Smooth muscle cell (in vitro differentiated cells): ENCODE measurements at regions not wholly inside any gene's neighbourhood (a gene's known extent, or its start where the extent isn't known, plus 50 kb on each side); places are given as distances from the start of the nearest gene placed in this dataset.

Experiments used
- DNase-seq: peaks from one replicate; lab custom pipeline; 2025; ENCODE audit not compliant: unreplicated experiment; lab: John Stamatoyannopoulos, UW
- H2AFZ ChIP-seq: fragments of 200-600 bp; sonication (generic); 2 replicates; pipeline ENCODE4 v1.6.0; 2016; ENCODE audit warnings: antibody characterized with exemption, low read depth, mild to moderate bottlenecking
- H3F3A ChIP-seq: fragments of 200-600 bp; sonication (generic); 2 replicates; pipeline ENCODE4 v1.6.0; 2017; ENCODE audit warnings: antibody characterized with exemption, low read depth
- H3K27ac ChIP-seq: fragments of 200-600 bp; sonication (generic); 2 replicates; pipeline ENCODE4 v1.5.1; 2016; ENCODE audit warnings: low read depth, mild to moderate bottlenecking
- H3K27me3 ChIP-seq: fragments of 200-600 bp; sonication (generic); 2 replicates; pipeline ENCODE4 v1.6.1; 2016; ENCODE audit warnings: low read depth, mild to moderate bottlenecking
- H3K36me3 ChIP-seq: fragments of 200-600 bp; sonication (generic); 2 replicates; pipeline ENCODE4 v1.5.1; 2016; ENCODE audit warnings: low read depth
- H3K4me1 ChIP-seq: fragments of 200-600 bp; sonication (generic); 2 replicates; pipeline ENCODE4 v1.5.1; 2016; ENCODE audit warnings: low read depth
- H3K4me2 ChIP-seq: fragments of 200-600 bp; sonication (generic); 2 replicates; pipeline ENCODE4 v1.6.0; 2016; ENCODE audit warnings: mild to moderate bottlenecking
- H3K4me3 ChIP-seq: fragments of 200-600 bp; sonication (generic); 2 replicates; pipeline ENCODE4 v1.5.1; 2016; ENCODE audit warnings: mild to moderate bottlenecking
- H3K79me2 ChIP-seq: fragments of 200-600 bp; sonication (generic); 2 replicates; pipeline ENCODE4 v1.6.0; 2016; ENCODE audit warnings: low read depth, mild to moderate bottlenecking
- H3K9ac ChIP-seq: fragments of 200-600 bp; sonication (generic); 2 replicates; pipeline ENCODE4 v1.6.0; 2016; ENCODE audit warnings: low read depth
- H3K9me3 ChIP-seq: fragments of 200-600 bp; sonication (generic); replicated peaks from 2 replicates; pipeline ENCODE4 v1.5.1; 2016; ENCODE audit warnings: low read depth
- H4K20me1 ChIP-seq: fragments of 200-600 bp; sonication (generic); 2 replicates; pipeline ENCODE4 v1.6.0; 2016; ENCODE audit warnings: low read depth
- WGBS: methylation state at CpG from one replicate; pipeline ENCODE4 v1.1.7; 2016; ENCODE audit warnings: low lambda C conversion rate; 5-methylcytosine and 5-hydroxymethylcytosine counted together
- TF ChIP-seq, protein P1 (sequence below): fragments of 200-600 bp; sonication (generic); IDR thresholded peaks from 2 replicates; pipeline ENCODE4 v1.5.1; 2017; ENCODE audit warnings: borderline replicate concordance, mild to moderate bottlenecking, antibody characterized with exemption; ENCODE audit not compliant: insufficient read depth, poor library complexity, severe bottlenecking

DNA sequence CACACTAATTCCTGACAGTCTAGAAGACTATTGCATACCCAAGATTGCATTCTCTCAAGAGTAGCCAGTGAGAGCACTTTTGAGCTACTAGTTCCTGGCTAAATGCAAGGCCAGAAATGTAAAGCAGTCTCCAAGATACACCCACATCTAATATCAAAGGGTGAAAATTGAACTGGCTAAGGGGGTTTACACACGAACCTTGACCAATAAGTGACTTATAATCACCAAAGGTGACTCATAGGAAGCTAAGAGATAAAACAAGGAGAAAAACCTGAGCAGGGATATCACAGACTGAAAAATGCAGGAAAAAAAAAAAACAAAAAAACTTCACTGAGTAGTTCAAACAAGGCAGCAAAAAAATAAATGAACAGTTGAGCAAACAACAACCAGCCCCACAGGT lies 172.2 kb upstream of the RRP15 start:
- Histone ChIP-seq H3K4me2 (no peak overlapping the region), H4K20me1 (no peaks in the 10 kb centered on the region), H3F3A (no peaks in the 10 kb centered on the region), H3K9ac (no peak overlapping the region), H3K79me2 (no peaks in the 10 kb centered on the region), H3K4me3 (no peak overlapping the region), H3K9me3 (no peaks in the 10 kb centered on the region), H2AFZ (no peak overlapping the region), H3K27ac (no peak overlapping the region), H3K27me3 (no peaks in the 10 kb centered on the region), H3K36me3 (no peaks in the 10 kb centered on the region), H3K4me1 (no peaks in the 10 kb centered on the region)
- 53% methylated on average over 1 of the region's 1 CpG for WGBS
- TF ChIP-seq, protein P1, sequence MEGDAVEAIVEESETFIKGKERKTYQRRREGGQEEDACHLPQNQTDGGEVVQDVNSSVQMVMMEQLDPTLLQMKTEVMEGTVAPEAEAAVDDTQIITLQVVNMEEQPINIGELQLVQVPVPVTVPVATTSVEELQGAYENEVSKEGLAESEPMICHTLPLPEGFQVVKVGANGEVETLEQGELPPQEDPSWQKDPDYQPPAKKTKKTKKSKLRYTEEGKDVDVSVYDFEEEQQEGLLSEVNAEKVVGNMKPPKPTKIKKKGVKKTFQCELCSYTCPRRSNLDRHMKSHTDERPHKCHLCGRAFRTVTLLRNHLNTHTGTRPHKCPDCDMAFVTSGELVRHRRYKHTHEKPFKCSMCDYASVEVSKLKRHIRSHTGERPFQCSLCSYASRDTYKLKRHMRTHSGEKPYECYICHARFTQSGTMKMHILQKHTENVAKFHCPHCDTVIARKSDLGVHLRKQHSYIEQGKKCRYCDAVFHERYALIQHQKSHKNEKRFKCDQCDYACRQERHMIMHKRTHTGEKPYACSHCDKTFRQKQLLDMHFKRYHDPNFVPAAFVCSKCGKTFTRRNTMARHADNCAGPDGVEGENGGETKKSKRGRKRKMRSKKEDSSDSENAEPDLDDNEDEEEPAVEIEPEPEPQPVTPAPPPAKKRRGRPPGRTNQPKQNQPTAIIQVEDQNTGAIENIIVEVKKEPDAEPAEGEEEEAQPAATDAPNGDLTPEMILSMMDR: no peak
- no peak for DNase-seq

DNA sequence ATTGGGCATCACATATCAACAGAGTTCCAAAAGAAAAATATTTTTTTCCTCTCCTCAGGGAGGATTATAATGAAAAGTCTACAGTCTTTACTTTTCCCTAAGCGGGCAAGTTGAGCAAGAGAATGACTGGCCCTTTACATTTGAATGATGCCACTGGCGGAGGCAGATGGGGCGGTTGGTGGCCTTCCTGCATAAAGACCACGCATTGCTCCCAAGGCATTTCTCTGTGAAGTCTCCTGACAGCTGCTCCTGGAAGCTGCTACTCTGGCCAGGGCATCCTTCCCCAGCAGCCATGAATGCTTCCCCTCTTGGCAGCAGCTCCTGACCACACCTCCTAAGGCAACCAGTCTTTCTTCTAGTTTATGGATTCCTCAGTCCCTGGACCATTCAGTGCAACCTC lies 161.1 kb upstream of the RRP15 start:
- WGBS: 21% methylated on average over 4 of the region's 4 CpGs
- Histone ChIP-seq H3K36me3 (no peaks in the 10 kb centered on the region), H3K9ac (no peak overlapping the region), H3K79me2 (no peaks in the 10 kb centered on the region), H4K20me1 (no peaks in the 10 kb centered on the region), H3K4me3 (no peak overlapping the region), H3K9me3 (no peaks in the 10 kb centered on the region), H3F3A (no peaks in the 10 kb centered on the region), H3K4me2 (no peak overlapping the region), H3K27ac (no peak overlapping the region), H3K27me3 (no peaks in the 10 kb centered on the region), H3K4me1 (no peaks in the 10 kb centered on the region), H2AFZ (no peak overlapping the region)
- DNase-seq: no peak
- TF ChIP-seq, protein P1: no peak

DNA sequence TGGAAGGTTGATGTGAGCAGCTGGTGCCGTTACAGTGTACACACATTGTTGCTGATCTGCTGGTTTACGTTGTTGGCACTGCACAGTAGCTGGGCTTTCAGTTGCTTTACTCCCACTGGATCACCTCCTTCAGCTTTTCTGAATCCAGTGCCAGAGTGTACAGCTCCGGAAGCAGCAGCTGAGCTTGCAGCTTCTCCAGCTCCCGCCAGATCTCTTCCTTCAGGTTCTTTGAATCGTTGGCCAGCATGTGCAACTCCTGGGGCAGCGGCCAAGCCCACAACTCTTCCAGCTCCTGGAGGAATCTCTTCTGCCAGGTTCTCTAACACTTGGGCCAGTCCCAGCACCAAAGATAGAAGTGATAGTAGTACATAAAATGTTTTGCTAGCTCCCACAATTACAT lies 149.7 kb upstream of the RRP15 start:
- no peak overlapping the region for H3K4me3 ChIP-seq
- no peaks in the 10 kb centered on the region for H3F3A ChIP-seq
- DNase-seq: no peak
- TF ChIP-seq, protein P1: no peak
- no peak overlapping the region for H3K4me2 ChIP-seq
- no peaks in the 10 kb centered on the region for H3K4me1 ChIP-seq
- H3K9ac ChIP-seq: no peak overlapping the region
- no peak overlapping the region for H3K27ac ChIP-seq
- WGBS: 91% methylated on average over 6 of the region's 6 CpGs
- no peaks in the 10 kb centered on the region for H4K20me1 ChIP-seq
- H3K27me3 ChIP-seq: no peaks in the 10 kb centered on the region
- H3K36me3 ChIP-seq: no peaks in the 10 kb centered on the region
- H2AFZ ChIP-seq: no peak overlapping the region
- H3K9me3 ChIP-seq: no peaks in the 10 kb centered on the region
- no peaks in the 10 kb centered on the region for H3K79me2 ChIP-seq

DNA sequence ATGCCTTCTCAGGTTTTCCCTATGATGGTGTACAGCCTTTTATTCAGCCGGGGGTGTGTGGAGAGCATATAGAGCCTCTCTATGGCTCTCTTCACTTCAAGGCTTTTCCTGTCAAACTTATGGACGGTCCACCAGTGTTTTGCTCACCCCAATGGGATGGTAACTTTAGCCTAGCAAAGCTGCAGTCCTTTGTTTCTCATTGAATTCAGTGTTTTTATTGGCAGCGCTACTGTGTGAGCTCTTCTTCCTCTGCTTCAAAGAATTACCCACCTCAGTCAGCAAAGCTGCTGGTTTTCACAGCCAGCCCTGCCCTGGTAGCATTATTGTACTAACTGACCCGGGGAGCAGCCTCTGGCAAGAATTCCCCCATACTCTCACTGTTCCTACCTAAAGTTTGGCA lies 145.3 kb upstream of the RRP15 start:
- Histone ChIP-seq H3K79me2 (no peaks in the 10 kb centered on the region), H3K4me2 (no peak overlapping the region), H3F3A (no peaks in the 10 kb centered on the region), H3K27ac (no peak overlapping the region), H3K36me3 (no peaks in the 10 kb centered on the region), H3K4me3 (no peak overlapping the region), H4K20me1 (no peaks in the 10 kb centered on the region), H3K4me1 (no peaks in the 10 kb centered on the region), H3K27me3 (peaks cover 4% of the 10 kb centered on the region), H3K9ac (no peak overlapping the region), H3K9me3 (no peaks in the 10 kb centered on the region), H2AFZ (no peak overlapping the region)
- 85% methylated on average over 4 of the region's 4 CpGs for WGBS
- TF ChIP-seq, protein P1: no peak
- DNase-seq: no peak
